ENCODE measurements at regions not wholly inside any gene's neighbourhood (a gene's known extent, or its start where the extent isn't known, plus 50 kb on each side); places are given as distances from the start of the nearest gene placed in this dataset.

DNA sequence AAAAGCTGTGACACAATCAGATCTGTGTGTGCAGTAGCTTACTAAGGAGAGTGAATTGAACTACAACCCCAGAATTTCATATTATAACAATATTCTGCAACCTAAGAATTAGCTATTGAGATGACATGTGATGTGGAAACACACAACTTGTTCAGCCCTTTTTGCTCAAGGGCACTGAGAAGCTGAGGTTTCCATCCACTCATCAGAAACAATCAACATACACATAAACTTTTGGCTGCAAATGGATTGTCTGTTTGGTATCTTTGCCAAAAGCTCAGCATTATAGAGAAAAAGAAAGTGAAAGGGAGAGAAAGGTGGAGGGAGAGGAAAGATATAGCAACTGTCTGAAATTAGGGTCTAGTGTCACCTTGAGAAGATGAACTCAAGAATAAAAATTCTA, 117.2 kb upstream of the KLF7 start:
- H3K36me3 ChIP-seq (ENCODE audit: insufficient read depth, insufficient read length, low read length): no peaks in the 10 kb centered on the region
- H3K9ac ChIP-seq (ENCODE audit: insufficient read length, low read depth): no peak overlapping the region
- no peak for DNase-seq (ENCODE audit: low read depth, low spot score)
- H3K9me3 ChIP-seq (ENCODE audit: insufficient read depth, low read length): no peaks in the 10 kb centered on the region
- no peaks in the 10 kb centered on the region for H3K27me3 ChIP-seq (ENCODE audit: insufficient read depth, insufficient read length)
- H3K4me3 ChIP-seq (ENCODE audit: insufficient read length, low read depth): no peak overlapping the region
- H3K4me1 ChIP-seq (ENCODE audit: insufficient read depth, insufficient read length): peaks cover 4% of the 10 kb centered on the region
- TF ChIP-seq SUZ12 (IDR thresholded peaks at IDR 0.05; ENCODE audit: extremely low read depth, insufficient read depth, insufficient read length) (no peak), ZNF274 (IDR thresholded peaks at IDR 0.05; ENCODE audit: low read depth, low read length) (no peak), YY1 (IDR thresholded peaks at IDR 0.05; ENCODE audit: insufficient read depth, insufficient read length) (no peak)

DNA sequence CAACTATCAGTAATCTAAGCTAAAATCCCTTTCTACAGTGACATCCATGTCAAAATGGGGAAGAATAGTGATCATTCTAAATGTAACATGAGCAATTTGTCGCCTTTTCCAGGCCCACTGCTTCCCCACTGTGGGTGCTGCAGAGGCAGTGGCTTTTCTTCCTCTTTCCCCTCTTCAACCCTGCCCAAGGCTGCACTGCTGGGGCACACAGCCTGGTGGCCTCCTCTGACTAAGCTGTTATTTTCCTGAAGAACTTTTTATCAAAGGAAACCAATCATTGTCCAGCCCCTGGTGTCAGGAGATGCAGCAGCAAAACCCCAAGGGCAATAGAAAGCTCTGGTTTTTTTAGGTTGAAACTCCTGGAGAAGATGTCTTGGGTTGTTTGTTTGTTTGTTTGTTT, 117.6 kb upstream of the KLF7 start:
- Histone ChIP-seq H3K36me3 (ENCODE audit: insufficient read depth, insufficient read length, low read length) (no peaks in the 10 kb centered on the region), H3K4me1 (ENCODE audit: insufficient read depth, insufficient read length) (peaks cover 4% of the 10 kb centered on the region), H3K9ac (ENCODE audit: insufficient read length, low read depth) (no peak overlapping the region), H3K27me3 (ENCODE audit: insufficient read depth, insufficient read length) (no peaks in the 10 kb centered on the region), H3K9me3 (ENCODE audit: insufficient read depth, low read length) (no peaks in the 10 kb centered on the region), H3K4me3 (ENCODE audit: insufficient read length, low read depth) (no peak overlapping the region)
- TF ChIP-seq ZNF274 (IDR thresholded peaks at IDR 0.05; ENCODE audit: low read depth, low read length): no peak
- TF ChIP-seq SUZ12 (IDR thresholded peaks at IDR 0.05; ENCODE audit: extremely low read depth, insufficient read depth, insufficient read length): no peak
- no peak for TF ChIP-seq YY1 (IDR thresholded peaks at IDR 0.05; ENCODE audit: insufficient read depth, insufficient read length)
- DNase-seq (ENCODE audit: low read depth, low spot score): no peak

- TF ChIP-seq SUZ12 (IDR thresholded peaks at IDR 0.05; ENCODE audit: extremely low read depth, insufficient read depth, insufficient read length) (no peak), ZNF274 (IDR thresholded peaks at IDR 0.05; ENCODE audit: low read depth, low read length) (no peak), YY1 (IDR thresholded peaks at IDR 0.05; ENCODE audit: insufficient read depth, insufficient read length) (no peak)
- Histone ChIP-seq H3K27me3 (ENCODE audit: insufficient read depth, insufficient read length) (no peaks in the 10 kb centered on the region), H3K9me3 (ENCODE audit: insufficient read depth, low read length) (no peaks in the 10 kb centered on the region), H3K36me3 (ENCODE audit: insufficient read depth, insufficient read length, low read length) (no peaks in the 10 kb centered on the region), H3K4me3 (ENCODE audit: insufficient read length, low read depth) (no peak overlapping the region), H3K4me1 (ENCODE audit: insufficient read depth, insufficient read length) (peaks cover 4% of the 10 kb centered on the region), H3K9ac (ENCODE audit: insufficient read length, low read depth) (no peak overlapping the region)
- no peak for DNase-seq (ENCODE audit: low read depth, low spot score)
Measured at GRCh38 chr2:207284556-207285472, 119.1 kb upstream of the KLF7 start.

DNA sequence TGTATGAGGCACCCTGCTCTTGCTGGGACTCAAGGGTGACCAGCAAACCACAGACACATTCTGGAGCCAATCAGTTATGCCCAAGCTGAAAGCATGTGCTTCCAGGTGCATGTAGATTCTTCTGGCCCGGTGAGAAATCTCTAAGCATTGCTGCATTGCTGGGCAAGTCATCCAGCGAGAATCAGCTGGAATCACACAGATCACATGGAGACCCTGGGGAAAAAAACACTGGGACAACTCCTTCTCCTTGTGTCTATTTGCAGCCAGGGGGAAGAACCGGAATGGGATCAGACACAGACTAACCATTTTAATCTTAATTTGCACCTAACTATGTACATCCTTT, 119.7 kb upstream of the KLF7 start:
- Histone ChIP-seq H3K9me3 (ENCODE audit: insufficient read depth, low read length) (no peaks in the 10 kb centered on the region), H3K4me1 (ENCODE audit: insufficient read depth, insufficient read length) (peaks cover 4% of the 10 kb centered on the region), H3K27me3 (ENCODE audit: insufficient read depth, insufficient read length) (no peaks in the 10 kb centered on the region), H3K9ac (ENCODE audit: insufficient read length, low read depth) (no peak overlapping the region), H3K36me3 (ENCODE audit: insufficient read depth, insufficient read length, low read length) (no peaks in the 10 kb centered on the region), H3K4me3 (ENCODE audit: insufficient read length, low read depth) (no peak overlapping the region)
- no peak for TF ChIP-seq SUZ12 (IDR thresholded peaks at IDR 0.05; ENCODE audit: extremely low read depth, insufficient read depth, insufficient read length)
- TF ChIP-seq YY1 (IDR thresholded peaks at IDR 0.05; ENCODE audit: insufficient read depth, insufficient read length): no peak
- TF ChIP-seq ZNF274 (IDR thresholded peaks at IDR 0.05; ENCODE audit: low read depth, low read length): no peak
- DNase-seq (ENCODE audit: low read depth, low spot score): no peak

DNA sequence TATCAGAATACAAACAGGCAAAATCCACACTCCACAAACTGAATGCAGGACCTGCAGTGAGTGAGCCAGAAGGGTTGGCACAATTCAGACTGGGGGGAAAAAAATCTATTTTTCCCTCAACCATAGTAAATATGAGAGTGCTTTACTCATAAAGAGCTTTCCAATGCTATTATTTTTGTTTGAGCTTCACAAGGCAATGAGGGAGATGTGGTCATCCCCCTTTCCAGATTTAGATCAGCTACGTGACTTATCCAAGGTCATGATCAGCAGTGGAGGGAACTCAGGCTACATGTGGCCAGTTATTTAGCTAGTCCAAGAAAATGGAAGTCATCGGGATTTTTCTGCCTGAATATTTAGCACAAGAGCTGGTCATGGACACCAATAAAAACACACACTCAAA, 120.4 kb upstream of the KLF7 start:
- H3K9ac ChIP-seq (ENCODE audit: insufficient read length, low read depth): no peak overlapping the region
- peaks cover 4% of the 10 kb centered on the region for H3K4me1 ChIP-seq (ENCODE audit: insufficient read depth, insufficient read length)
- TF ChIP-seq YY1 (IDR thresholded peaks at IDR 0.05; ENCODE audit: insufficient read depth, insufficient read length) (no peak), ZNF274 (IDR thresholded peaks at IDR 0.05; ENCODE audit: low read depth, low read length) (no peak), SUZ12 (IDR thresholded peaks at IDR 0.05; ENCODE audit: extremely low read depth, insufficient read depth, insufficient read length) (no peak)
- H3K36me3 ChIP-seq (ENCODE audit: insufficient read depth, insufficient read length, low read length): no peaks in the 10 kb centered on the region
- no peaks in the 10 kb centered on the region for H3K27me3 ChIP-seq (ENCODE audit: insufficient read depth, insufficient read length)
- DNase-seq (ENCODE audit: low read depth, low spot score): no peak
- no peak overlapping the region for H3K4me3 ChIP-seq (ENCODE audit: insufficient read length, low read depth)
- H3K9me3 ChIP-seq (ENCODE audit: insufficient read depth, low read length): no peaks in the 10 kb centered on the region

DNA sequence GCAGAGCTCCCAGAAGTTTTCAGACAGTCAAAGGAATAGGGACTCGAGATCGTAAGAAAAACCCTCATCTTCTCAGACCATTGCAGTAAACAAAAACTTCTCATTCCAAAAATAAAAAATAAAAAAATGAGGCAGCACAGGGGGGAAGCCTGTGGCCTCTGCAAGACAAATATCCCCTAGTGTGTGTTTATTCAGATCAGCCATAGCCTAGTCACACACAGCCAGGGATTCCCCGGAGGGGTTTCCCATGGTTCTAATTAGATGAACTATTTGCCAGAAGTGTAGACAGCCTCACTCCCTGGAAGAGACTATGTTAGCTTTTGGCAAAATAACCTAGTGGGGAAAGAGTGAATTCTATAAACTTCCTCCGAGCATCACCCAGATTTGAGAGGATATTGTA, 122.9 kb upstream of the KLF7 start:
- no peaks in the 10 kb centered on the region for H3K36me3 ChIP-seq (ENCODE audit: insufficient read depth, insufficient read length, low read length)
- peaks cover 4% of the 10 kb centered on the region for H3K4me1 ChIP-seq (ENCODE audit: insufficient read depth, insufficient read length)
- H3K4me3 ChIP-seq (ENCODE audit: insufficient read length, low read depth): no peak overlapping the region
- no peaks in the 10 kb centered on the region for H3K27me3 ChIP-seq (ENCODE audit: insufficient read depth, insufficient read length)
- no peak overlapping the region for H3K9ac ChIP-seq (ENCODE audit: insufficient read length, low read depth)
- no peaks in the 10 kb centered on the region for H3K9me3 ChIP-seq (ENCODE audit: insufficient read depth, low read length)
- no peak for TF ChIP-seq SUZ12 (IDR thresholded peaks at IDR 0.05; ENCODE audit: extremely low read depth, insufficient read depth, insufficient read length)
- no peak for TF ChIP-seq YY1 (IDR thresholded peaks at IDR 0.05; ENCODE audit: insufficient read depth, insufficient read length)
- TF ChIP-seq ZNF274 (IDR thresholded peaks at IDR 0.05; ENCODE audit: low read depth, low read length): no peak
- DNase-seq (ENCODE audit: low read depth, low spot score): no peak

DNA sequence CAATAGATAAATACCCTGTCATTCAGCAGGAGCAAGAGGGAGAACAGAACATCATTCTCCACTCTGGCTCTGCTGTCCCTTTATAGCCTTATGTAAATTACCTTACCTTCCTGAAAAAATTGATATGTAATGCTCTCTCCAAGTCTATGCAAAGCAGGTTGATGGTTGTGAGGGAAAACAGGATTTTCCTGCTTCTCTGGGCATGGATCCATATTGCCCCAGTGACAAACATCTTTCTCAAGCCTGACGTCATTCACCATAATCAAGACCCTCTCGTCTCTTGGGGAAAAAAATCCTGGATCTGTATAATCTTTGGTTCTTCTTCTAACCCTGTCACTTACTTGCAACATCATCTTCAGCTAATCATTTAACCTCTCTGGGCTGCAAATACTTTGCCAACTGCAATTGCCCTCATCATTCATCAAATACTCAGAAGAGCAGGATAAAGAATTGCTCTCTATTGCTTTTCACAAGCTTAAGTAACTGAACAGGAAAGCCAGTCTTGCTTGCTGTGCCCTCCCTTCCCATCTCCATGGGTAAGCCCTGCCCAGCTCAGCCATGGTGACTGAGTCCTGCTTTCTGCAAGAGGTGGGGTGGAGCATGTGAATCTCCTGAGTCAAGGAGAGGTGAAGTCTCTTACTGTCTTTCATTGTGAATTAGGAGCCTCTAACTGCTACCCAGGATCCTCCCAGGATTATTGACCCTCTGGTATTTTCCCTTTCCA, 123.7 kb upstream of the KLF7 start:
- Histone ChIP-seq H3K9me3 (ENCODE audit: insufficient read depth, low read length) (no peaks in the 10 kb centered on the region), H3K36me3 (ENCODE audit: insufficient read depth, insufficient read length, low read length) (no peaks in the 10 kb centered on the region), H3K4me1 (ENCODE audit: insufficient read depth, insufficient read length) (peaks cover 4% of the 10 kb centered on the region), H3K27me3 (ENCODE audit: insufficient read depth, insufficient read length) (no peaks in the 10 kb centered on the region), H3K4me3 (ENCODE audit: insufficient read length, low read depth) (no peak overlapping the region), H3K9ac (ENCODE audit: insufficient read length, low read depth) (no peak overlapping the region)
- no peak for TF ChIP-seq YY1 (IDR thresholded peaks at IDR 0.05; ENCODE audit: insufficient read depth, insufficient read length)
- TF ChIP-seq SUZ12 (IDR thresholded peaks at IDR 0.05; ENCODE audit: extremely low read depth, insufficient read depth, insufficient read length): no peak
- TF ChIP-seq ZNF274 (IDR thresholded peaks at IDR 0.05; ENCODE audit: low read depth, low read length): no peak
- no peak for DNase-seq (ENCODE audit: low read depth, low spot score)

All from NT2/D1 (cell line).